Lung microvascular endothelial cell (primary cell): ENCODE measurements at regions not wholly inside any gene's neighbourhood (a gene's known extent, or its start where the extent isn't known, plus 50 kb on each side); places are given as distances from the start of the nearest gene placed in this dataset.
"Not testable (repeated sequence)": the region's sequence is repeated elsewhere in the genome, so short reads cannot be mapped to it uniquely, and the experiment has no call there.

Experiments
- DNase-seq, 2 donors: peaks; one replicate each; pipeline versions ENCODE4 v3.0.0 to v3.0.0-alpha.2; 2010; ENCODE audit warnings: low read depth in 2 of 2

DNA sequence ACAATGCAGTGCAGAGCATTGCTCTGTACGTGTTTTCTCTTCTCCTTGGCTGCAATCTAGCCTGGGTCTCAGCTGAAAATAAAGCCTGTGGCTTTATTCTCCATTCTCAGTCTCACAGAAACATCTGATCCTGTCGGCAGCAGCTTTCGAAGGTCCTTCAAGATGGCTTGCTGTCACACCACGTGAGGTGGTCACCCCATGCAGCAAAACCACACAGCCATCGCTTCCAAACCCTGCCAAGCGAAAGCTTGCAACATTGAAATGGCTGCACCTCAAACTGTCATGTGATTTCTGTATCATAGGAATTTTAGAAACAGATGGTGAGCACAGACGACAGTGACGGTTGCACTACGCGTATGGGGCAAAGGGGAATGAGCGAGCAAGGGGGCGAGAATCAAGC lies 98.5 kb upstream of the SMARCA2 start:
- no peak for DNase-seq

DNA sequence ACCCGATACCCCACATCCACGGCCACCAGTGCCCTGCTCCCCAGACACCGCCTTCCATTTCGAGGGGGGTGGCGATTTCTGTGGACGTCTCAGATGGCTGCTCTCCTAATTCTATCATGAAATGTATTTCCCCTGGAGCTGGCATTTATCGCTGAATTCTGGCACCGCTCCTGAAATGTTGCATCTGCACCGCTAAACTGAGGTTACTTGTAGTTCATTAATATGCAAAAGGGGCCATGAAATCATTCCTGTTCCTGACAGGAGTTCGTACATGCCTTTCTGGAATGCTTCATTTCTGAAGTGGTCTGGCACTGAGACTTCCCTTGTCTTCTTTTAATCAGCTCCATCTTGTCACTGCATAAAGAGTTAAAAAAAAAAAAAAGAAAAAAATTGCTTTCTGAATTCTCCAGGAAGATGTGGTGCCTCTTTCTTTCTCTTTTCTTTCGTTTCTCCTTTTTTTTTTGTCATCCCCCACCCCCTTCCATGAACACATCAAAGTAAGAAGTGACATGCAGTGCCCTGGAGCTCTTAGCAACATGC lies 97.7 kb upstream of the SMARCA2 start:
- no peak for DNase-seq

DNA sequence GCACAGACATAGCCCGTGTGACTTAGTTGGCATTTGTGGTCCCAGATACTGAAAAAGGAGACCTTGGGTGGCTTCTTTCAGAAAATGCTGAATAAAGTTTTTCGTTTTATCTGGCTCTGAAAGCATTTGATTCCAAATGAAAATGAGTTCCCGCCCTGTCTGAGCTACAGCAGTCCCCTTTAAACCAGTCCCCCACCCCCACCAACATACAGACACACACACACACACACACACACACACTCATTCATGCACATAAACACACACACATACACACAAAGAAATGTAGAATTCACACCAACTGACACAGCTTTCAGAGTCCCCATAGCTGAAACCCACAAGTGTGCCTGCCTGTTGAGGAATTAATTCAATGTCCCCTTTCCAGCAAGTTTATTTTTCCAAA lies 97.0 kb upstream of the SMARCA2 start:
- no peak for DNase-seq

DNA sequence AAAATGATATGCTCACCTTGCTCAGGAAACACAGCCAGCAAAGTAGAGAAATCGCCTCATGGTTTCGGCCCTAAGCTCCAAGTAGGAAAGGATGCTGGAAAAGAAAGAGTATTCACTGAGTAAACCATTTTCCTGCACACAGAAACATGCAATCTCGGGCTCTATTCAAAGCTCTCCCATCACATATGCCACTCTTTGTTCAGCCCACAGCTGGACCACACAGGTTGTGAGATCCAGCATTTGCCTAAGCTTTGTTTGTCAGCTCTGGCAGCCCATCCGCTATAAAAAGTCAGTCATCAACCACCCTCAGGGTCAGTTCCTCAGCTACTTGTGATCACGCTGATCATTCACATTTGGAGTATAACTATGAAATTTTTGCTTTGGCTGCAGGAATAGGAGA lies 96.5 kb upstream of the SMARCA2 start:
- DNase-seq = no peak

DNA sequence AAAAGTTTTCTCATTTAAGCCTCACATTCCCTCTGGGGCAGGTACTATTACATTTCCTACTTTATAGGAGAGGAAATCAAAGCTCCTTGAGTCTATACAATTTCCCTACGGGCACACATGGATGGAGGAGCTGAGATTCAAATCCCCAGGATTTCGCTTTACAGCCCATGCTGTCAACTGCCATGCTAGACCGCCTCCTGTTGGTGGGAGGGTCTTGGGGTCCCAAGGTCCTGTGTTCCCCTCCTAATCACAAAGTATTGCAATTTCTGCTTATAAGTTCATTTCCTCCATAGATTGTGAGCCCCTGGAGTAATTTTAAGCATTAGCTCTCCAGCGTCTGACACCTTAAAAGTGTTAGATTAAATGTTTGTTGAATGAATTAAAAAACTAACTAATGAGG lies 95.9 kb upstream of the SMARCA2 start:
- no peak for DNase-seq

DNA sequence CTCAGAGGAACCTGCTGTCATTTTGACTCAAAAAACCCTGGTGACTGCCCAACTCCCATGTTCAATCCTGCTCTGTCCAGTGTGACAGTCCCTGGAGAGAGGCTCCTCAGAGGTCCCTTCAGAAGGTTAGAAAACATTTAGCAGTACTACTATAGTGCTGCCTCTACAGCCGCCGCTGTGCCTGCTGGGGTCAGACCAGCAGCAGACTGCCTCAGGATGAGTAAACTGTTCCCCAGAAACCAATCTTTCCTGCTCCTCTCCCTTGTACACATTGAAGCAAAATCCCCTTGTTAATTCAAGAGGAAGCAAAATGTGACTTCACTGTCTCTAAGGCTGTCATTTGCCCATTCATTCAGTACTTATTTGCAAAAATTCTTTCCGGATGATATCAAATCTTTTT lies 94.8 kb upstream of the SMARCA2 start:
- no peak for DNase-seq

DNA sequence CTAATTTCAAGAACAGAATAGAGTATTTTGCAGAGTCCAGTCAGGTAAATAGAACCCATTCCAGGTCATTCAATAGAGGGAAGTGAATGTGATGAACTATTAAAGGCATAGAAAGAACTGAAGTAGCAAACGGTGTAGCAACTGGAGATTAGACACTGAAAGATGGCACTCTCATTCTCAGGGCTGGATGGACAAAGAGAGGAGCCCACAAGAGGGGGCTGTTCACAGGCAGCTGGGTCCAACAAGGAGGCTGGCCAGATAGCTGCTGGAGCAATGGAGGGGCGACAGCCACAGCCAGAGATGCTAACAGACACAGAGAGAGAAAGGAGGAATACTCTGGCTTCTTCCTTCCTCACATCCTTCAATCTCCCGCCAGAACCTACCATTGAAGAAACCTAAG lies 93.1 kb upstream of the SMARCA2 start:
- peak; percentile 4 to 15 for DNase-seq

DNA sequence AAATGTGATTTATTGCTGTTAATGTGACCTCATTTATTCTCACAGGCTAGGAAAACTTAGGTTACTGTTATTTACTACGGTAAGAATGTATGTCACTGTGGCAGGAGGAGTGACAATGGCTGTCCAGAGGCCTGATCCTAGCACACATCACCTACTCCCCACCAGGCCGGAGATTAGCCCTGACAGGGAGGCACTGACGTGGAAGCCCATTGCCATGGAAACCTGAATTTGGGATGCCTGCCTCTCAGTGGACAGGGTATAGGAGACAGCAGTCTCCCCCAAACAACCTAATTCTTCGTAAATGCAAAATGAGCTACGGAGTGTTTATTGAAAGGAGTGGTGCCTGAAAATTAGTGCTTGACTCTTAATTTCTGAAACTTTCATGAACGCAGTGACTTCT lies 87.6 kb upstream of the SMARCA2 start:
- DNase-seq = no peak

DNA sequence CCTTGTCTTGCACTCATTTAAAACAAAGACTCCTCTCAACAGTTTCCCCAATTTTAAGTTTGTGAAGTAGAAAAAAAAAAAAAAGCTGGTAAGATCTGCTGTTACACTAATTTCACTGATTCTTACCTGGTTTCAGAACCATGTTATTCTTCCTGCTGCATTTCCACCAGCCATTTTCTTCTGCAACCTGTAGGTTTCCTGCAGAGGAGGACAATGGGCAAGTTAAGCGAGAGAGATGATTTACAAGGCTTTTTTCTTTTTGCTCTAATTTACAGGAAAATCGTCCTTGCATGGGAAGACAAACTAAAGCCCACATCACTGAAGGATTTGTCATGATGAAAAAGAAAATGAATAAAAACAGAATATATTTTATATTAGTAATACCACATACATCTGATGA lies 86.0 kb upstream of the SMARCA2 start:
- DNase-seq = no peak

DNA sequence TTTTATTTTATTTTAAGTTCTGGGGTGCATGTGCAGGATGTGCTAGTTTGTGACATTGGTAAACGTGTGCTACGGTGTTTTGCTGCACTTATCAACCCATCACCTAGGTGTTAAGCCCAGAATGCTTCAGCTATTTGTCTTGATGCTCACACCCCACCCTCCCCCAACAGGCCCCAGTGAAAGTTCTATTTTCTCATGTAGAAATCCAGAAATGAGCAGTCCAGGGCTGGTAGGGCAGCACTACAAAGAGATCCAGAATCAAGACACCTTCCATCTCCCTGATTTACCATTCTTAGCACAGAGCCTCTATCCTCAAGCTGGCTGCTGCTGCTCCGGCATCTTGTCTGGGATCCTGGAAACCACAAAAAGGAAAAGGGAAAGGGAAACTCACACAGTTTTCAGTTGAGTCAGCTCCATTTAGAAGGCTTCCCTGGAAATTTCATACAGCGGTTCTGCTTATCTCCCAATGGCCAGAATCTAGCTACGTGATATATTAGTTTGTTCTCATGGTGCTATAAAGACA lies 85.4 kb upstream of the SMARCA2 start:
- DNase-seq = no peak

DNA sequence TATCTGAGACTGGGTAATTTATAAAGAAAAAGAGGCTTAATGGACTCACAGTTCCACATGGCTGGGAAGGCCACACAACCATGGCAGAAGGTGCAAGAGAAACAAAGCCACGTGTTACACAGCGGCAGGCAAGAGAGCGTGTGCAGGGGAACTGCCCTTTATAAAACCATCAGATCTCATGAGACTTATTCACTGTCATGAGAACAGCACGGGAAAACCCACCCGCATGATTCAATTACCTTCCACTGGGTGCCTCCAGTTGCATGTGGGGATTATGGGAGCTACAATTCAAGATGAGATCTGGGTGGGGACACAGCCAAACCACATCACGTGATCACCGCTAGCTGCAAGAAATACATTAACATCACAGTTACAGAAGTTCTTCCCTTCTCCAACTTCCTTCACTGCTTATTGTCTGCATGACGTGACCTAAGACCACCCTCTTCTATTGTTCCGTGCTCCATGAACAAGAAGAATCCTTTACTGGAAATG lies 84.9 kb upstream of the SMARCA2 start:
- DNase-seq = not testable (repeated sequence)

DNA sequence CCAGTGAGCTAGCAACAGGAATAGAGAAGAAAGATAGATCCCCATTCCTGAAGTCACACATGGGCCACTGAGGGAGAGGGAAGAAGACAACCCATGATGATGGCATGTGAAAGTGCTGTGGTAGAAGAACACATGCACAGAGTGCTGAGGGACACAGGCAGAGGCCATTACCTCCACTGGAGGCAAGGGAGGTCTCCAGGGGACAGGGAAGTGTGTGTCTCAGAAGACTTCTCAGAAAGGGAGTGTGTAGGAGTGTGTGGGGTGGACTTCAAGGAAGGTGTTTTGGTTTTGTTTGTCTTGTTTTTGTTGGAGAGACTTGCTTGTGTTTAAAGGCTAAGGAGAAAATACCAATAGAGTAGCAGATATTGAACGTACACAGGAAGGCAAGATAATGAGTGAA lies 77.0 kb upstream of the SMARCA2 start:
- no peak for DNase-seq

DNA sequence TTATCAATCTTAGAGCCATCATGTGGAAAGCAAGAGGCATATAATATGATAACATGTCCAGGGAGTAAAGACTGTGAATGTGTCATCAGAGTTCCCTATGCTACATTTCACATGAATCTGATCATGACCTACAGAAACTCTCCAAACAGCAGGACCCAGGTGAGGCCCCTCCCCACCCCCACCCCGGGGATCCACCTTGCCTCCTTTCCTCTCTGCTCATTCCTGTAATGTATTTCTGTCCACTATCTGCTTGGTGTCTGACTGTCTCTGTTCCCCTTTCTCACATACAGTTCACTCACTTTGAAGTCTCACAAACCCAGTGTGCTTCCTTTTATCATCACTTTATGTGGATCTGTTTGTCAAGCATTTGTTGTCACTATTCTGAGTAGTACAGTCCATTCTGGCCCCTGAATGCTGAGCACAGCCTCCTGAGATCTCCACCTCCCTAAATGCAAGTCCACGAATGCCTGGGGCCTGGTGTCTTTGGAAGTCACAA lies 76.4 kb upstream of the SMARCA2 start:
- no peak for DNase-seq

DNA sequence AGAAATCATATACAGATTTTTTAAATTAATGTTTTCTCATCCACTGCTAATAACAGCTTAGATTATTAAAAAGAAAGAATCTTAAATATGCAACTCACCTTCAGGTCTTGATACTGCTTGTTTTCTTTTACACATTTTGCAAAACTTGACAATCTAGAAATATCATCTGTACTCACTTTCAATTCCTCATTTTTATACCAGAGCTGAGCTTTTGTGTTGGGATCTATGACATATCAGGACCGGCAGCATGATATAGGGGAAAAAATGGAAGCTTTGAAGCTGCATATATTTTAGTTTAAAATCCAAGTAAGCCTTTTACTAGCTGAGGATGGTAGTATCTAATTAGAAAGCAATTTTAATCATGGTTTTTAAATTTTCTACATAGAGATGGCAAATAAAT lies 75.7 kb upstream of the SMARCA2 start:
- DNase-seq = no peak

DNA sequence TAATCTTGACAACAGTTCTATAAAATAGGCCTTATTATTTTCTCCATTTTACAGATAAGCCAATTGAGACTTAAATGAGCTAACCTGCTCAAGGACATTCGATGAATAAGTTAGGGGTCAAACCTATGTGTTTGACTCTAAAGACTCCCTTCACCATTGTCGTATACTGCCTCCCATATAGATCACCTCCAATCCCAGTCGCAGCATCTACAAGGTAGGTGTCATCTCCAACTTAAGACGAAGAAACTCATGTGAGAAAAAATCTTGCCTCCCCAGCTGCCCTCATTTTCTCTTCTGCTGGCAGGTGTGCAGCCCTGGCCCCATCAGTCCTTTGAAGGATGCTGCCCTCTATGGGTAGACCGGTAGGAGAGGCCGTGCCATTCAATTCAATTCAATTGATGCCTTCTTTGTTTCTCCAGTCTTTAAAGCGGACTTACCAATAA lies 75.2 kb upstream of the SMARCA2 start:
- DNase-seq = peak; percentile 21 to 47

DNA sequence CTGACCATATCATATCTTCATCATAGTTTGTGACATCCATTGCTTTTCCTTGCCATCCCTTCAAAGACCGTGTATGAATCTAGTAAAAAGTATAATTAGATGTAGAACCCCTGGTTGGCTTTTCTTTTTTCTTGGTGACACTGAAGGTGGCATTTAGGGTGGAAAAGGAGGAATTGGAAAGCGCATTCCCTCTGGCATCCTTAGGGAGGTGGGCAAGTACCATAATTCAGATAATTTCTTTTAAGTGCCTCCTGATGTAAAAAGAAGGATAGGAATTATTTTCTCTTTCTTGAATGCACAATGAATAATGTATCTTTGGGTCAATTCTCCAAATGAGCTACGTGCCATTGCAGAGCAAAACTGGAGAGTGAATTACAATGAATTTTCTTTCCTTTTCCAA lies 73.2 kb upstream of the SMARCA2 start:
- peak; percentile 6 to 26 for DNase-seq

DNA sequence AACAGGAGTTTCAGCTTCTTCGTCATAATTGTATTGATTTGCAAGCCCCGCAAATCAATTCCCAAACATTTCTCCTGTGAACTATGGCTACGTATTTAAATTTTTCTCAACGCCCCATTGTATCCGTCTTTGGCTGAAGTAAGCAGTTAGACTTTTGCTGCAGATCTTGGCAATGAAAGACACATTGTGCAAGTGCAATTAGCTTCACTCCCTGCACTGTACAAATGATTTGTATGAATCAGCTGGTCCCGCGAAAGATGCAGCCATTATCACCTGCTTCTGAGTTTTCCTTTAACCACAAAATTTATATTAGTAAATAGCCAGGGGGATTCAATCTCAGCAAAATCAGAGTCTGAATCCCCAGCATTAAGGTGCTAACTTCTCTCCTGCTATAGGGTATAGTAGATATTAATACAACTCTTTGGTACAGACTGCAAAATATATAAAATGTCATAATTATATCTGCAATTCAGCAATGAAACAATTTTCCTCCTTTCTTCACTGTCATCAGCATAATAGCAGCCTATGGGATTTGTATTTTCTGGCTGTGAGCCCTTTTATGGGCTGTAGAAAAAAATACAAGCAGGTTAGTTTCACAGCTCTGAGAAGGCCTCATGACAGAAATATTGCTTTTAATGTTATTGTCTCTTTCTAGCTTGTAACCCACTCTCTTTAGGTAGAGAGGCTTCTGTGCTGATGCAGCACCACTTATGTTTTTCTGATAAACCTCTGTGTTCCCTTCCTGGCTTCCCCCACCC lies 68.4 kb upstream of the SMARCA2 start:
- DNase-seq = no peak

DNA sequence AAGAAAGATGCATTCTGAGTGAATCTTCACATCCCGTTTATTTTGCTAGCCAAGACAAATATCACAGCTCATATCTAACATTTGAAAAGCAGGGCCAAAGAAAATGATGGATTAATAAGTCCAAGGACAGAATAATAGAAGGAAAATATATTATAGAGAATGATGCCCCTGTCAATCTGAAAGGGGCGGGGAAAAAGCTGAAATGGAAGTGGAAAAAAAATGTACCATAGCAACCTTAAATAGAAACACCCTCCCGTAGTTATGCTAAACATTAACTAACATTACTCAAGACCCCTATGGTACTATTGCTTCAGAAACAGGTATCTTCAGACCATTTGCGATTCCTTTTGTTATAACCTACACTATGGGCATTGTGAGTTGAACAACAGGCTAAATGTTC lies 67.7 kb upstream of the SMARCA2 start:
- DNase-seq = no peak

DNA sequence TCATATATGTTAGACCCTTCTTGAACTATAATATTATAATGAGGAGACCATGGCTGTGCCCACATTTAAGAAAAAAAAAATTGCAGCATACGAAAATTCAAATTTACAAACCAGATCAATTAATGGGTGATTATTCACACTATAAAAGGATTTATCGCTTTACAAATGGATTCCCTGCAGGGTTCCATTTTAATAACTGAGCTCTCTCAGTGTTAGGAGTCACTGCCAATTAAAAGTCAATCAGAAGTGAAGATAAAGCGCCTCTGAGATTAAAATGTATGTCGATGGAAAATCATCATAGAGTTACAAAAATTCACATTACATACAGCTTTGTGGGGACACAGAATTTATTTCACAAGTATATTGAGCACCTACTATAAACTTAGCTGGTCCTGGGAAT lies 66.6 kb upstream of the SMARCA2 start:
- no peak for DNase-seq

DNA sequence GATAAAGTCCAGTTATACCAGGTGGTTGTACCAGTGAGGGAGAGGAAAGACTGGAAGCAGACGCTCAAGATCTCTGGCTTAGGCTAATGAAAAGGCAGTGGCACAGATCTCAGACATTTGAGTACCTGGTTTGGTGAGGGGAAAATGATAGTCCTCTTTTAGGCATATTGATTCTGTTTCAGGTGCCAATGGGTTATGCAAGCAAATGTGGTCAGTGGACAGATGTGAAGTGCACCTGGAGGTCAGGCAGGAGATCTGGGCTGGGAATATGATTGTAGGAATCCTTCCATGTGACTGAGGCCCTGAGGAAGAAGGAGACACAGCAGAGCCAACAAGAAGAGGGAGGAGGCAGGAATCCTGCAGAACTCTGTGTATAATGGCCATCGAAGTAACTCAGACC lies 63.7 kb upstream of the SMARCA2 start:
- DNase-seq = no peak

DNA sequence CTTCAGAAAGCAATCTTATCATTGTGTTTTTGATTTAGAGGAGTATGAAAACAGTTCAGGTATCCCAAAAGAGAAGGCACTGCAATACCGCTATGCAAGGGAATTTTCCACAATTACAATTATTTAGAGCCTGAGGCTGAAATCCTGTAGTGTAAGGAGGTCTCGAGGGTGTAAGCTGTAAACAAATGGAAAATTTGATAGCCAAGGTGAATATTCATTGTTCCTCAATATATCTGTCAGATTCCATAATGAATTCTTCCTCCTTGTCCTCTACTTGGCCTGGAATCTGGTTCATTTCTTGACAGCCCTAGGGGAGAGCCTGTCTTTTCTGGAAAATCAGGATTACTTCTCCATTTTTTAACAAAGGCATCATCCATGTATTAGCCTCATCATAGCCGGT lies 63.1 kb upstream of the SMARCA2 start:
- no peak for DNase-seq

DNA sequence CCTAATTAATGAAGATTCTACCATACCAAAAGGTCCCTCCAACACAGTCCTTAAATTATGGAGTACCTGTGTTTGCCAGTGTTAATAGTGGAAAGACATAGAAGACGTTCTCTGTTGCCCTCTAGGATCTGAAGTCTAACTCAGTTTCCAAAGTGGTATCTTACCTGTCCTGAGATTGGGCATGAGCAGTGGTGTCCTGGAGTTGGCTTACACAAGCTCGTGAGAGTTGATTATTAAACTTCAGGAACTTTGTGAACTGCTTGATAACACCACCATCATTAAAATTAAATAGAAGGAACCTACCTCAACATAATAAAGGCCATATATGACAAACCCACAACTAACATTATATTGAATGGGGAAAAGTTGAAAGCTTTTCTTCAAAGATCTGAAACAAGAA lies 60.9 kb upstream of the SMARCA2 start:
- DNase-seq = no peak

DNA sequence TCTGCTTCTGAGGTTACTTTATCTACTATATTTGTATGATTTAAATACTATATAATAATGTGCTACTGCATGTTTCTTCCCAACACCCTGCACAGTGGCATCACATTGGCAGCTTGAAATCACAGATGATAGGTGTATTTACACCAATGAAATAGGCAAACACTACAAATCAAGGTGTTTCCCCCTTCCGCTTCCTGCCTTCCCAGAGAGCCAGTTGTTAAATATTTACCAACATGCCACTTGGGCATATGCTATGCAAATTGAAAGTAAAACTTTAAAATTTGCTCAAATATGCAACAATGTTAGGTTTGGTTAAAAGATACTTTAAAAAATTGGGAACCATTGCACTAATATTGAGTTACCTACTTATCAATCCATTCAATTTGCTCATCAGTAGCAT lies 58.2 kb upstream of the SMARCA2 start:
- no peak for DNase-seq
